ENCODE measurements at regions not wholly inside any gene's neighbourhood (a gene's known extent, or its start where the extent isn't known, plus 50 kb on each side); places are given as distances from the start of the nearest gene placed in this dataset.

GRCh38 chr4:15139599-15139998, 137.3 kb downstream of the CPEB2 start:
- TF ChIP-seq CTCF (conservative IDR thresholded peaks at IDR 0.05; ENCODE audit: low read length): no peak
- TF ChIP-seq EZH2phosphoT487 (IDR thresholded peaks at IDR 0.05; ENCODE audit: borderline replicate concordance, low read depth, low read length): no peak

All from OCI-LY7 (cell line).